ENCODE measurements at regions not wholly inside any gene's neighbourhood (a gene's known extent, or its start where the extent isn't known, plus 50 kb on each side); places are given as distances from the start of the nearest gene placed in this dataset.
"Not testable (repeated sequence)": the region's sequence is repeated elsewhere in the genome, so short reads cannot be mapped to it uniquely, and the experiment has no call there.

- no peak overlapping the region for H3K9ac ChIP-seq (ENCODE audit: low read length)
- no peak overlapping the region for H3K27ac Mint-ChIP-seq
- H3K9me3 ChIP-seq (ENCODE audit: control extremely low read depth in 1 of 3, control insufficient read depth in 2 of 3, insufficient read depth in 1 of 3, low read length in 2 of 3), result peaks cover 0 to 7% (median 0%) of the 10 kb centered on the region in 3 donors
- H3K27me3 Mint-ChIP-seq, result peaks cover 25% of the 10 kb centered on the region
- peaks cover 3% of the 10 kb centered on the region for H3K4me1 Mint-ChIP-seq
- no peaks in the 10 kb centered on the region for H4K20me1 ChIP-seq (ENCODE audit: control insufficient read depth, insufficient read depth, low read length, poor library complexity, severe bottlenecking)
- H3K27ac ChIP-seq (ENCODE audit: low read length in 2 of 2), result no peak overlapping the region
- H3K9me3 Mint-ChIP-seq (ENCODE audit: insufficient read depth), result no peaks in the 10 kb centered on the region
- ATAC-seq (ENCODE audit: low read depth) (no peak), DNase-seq (no peak)
- H3K36me3 ChIP-seq (replicated peaks in 1 of 2; ENCODE audit: control extremely low read depth in 1 of 2, control insufficient read depth in 1 of 2, extremely low read depth in 1 of 2, insufficient read depth in 2 of 2, low read length in 1 of 2), result no peaks in the 10 kb centered on the region
- ChIA-PET POLR2A (no interaction called here), CTCF (no interaction called here)
- H2AFZ ChIP-seq (ENCODE audit: insufficient read depth, low read depth, low read length, poor library complexity, severe bottlenecking), result no peak overlapping the region
- no peak overlapping the region for H3K4me2 ChIP-seq (replicated peaks; ENCODE audit: low read depth, low read length, poor library complexity, severe bottlenecking)
- intact Hi-C loops (cut with micrococcal nuclease), result no loop called here
- 73% methylated on average over 3 of the region's 4 CpGs for WGBS (ENCODE audit: insufficient coverage)
- H3K4me1 ChIP-seq (ENCODE audit: control insufficient read depth in 2 of 2, insufficient read depth in 2 of 2, low read length in 2 of 2), result no peaks in the 10 kb centered on the region
- no peak overlapping the region for H3K4me3 ChIP-seq (ENCODE audit: control extremely low read depth in 1 of 5, extremely low read depth in 1 of 5, insufficient read depth in 1 of 5, low read depth in 2 of 5, low read length in 4 of 5)
- no peaks in the 10 kb centered on the region for H3K79me2 ChIP-seq (ENCODE audit: control insufficient read depth, insufficient read depth, low read length)
- no peak overlapping the region for H3K4me3 Mint-ChIP-seq
- H3K27me3 ChIP-seq (replicated peaks in 1 of 4; ENCODE audit: control extremely low read depth in 1 of 4, control insufficient read depth in 3 of 4, insufficient read depth in 4 of 4, low read length in 3 of 4), result no peaks in the 10 kb centered on the region
- TF ChIP-seq CTCF (IDR thresholded peaks at IDR 0.05) (no peak), EZH2 (IDR thresholded peaks at IDR 0.05; ENCODE audit: borderline replicate concordance, insufficient read depth, low read depth, low read length, poor library complexity, severe bottlenecking) (no peak)
These were observed 78.7 kb downstream of the ACTL7B start for GRCh38 chr9:108776920-108777639.

- Histone ChIP-seq H3K4me2 (replicated peaks; ENCODE audit: low read depth, low read length, poor library complexity, severe bottlenecking) (no peak overlapping the region), H3K4me3 (ENCODE audit: control extremely low read depth in 1 of 5, extremely low read depth in 1 of 5, insufficient read depth in 1 of 5, low read depth in 2 of 5, low read length in 4 of 5) (no peak overlapping the region), H3K27me3 (replicated peaks in 1 of 4; ENCODE audit: control extremely low read depth in 1 of 4, control insufficient read depth in 3 of 4, insufficient read depth in 4 of 4, low read length in 3 of 4) (no peaks in the 10 kb centered on the region), H3K9me3 (ENCODE audit: control extremely low read depth in 1 of 3, control insufficient read depth in 2 of 3, insufficient read depth in 1 of 3, low read length in 2 of 3) (peaks cover 0 to 7% (median 0%) of the 10 kb centered on the region in 3 donors), H3K36me3 (replicated peaks in 1 of 2; ENCODE audit: control extremely low read depth in 1 of 2, control insufficient read depth in 1 of 2, extremely low read depth in 1 of 2, insufficient read depth in 2 of 2, low read length in 1 of 2) (no peaks in the 10 kb centered on the region), H3K4me1 (ENCODE audit: control insufficient read depth in 2 of 2, insufficient read depth in 2 of 2, low read length in 2 of 2) (no peaks in the 10 kb centered on the region), H3K9ac (ENCODE audit: low read length) (no peak overlapping the region), H3K79me2 (ENCODE audit: control insufficient read depth, insufficient read depth, low read length) (no peaks in the 10 kb centered on the region), H3K27ac (ENCODE audit: low read length in 2 of 2) (no peak overlapping the region), H4K20me1 (ENCODE audit: control insufficient read depth, insufficient read depth, low read length, poor library complexity, severe bottlenecking) (no peaks in the 10 kb centered on the region), H2AFZ (ENCODE audit: insufficient read depth, low read depth, low read length, poor library complexity, severe bottlenecking) (no peak overlapping the region)
- TF ChIP-seq CTCF (IDR thresholded peaks at IDR 0.05) (no peak), EZH2 (IDR thresholded peaks at IDR 0.05; ENCODE audit: borderline replicate concordance, insufficient read depth, low read depth, low read length, poor library complexity, severe bottlenecking) (no peak)
- DNase-seq (no peak), ATAC-seq (ENCODE audit: low read depth) (no peak)
- H3K4me3 Mint-ChIP-seq, result no peak overlapping the region
- H3K9me3 Mint-ChIP-seq (ENCODE audit: insufficient read depth), result no peaks in the 10 kb centered on the region
- H3K4me1 Mint-ChIP-seq, result peaks cover 2% of the 10 kb centered on the region
- POLR2A ChIA-PET, result no interaction called here
- intact Hi-C loops (cut with micrococcal nuclease), result no loop called here
- no peak overlapping the region for H3K27ac Mint-ChIP-seq
- CTCF ChIA-PET, result no interaction called here
- H3K27me3 Mint-ChIP-seq, result peaks cover 19% of the 10 kb centered on the region
These were observed 79.9 kb downstream of the ACTL7B start for GRCh38 chr9:108775901-108776306.

GRCh38 chr9:108774088-108774487 lies 81.7 kb downstream of the ACTL7B start:
- H3K4me2 ChIP-seq (replicated peaks; ENCODE audit: low read depth, low read length, poor library complexity, severe bottlenecking); H3K4me1 Mint-ChIP-seq; H3K4me3 ChIP-seq (ENCODE audit: control extremely low read depth in 1 of 5, extremely low read depth in 1 of 5, insufficient read depth in 1 of 5, low read depth in 2 of 5, low read length in 4 of 5); H3K27ac ChIP-seq (ENCODE audit: low read length in 2 of 2); H3K4me3 Mint-ChIP-seq; H3K4me1 ChIP-seq (ENCODE audit: control insufficient read depth in 2 of 2, insufficient read depth in 2 of 2, low read length in 2 of 2); H3K27ac Mint-ChIP-seq; H3K27me3 ChIP-seq (replicated peaks in 1 of 4; ENCODE audit: control extremely low read depth in 1 of 4, control insufficient read depth in 3 of 4, insufficient read depth in 4 of 4, low read length in 3 of 4); H3K9me3 Mint-ChIP-seq (ENCODE audit: insufficient read depth); H3K36me3 ChIP-seq (replicated peaks in 1 of 2; ENCODE audit: control extremely low read depth in 1 of 2, control insufficient read depth in 1 of 2, extremely low read depth in 1 of 2, insufficient read depth in 2 of 2, low read length in 1 of 2); H4K20me1 ChIP-seq (ENCODE audit: control insufficient read depth, insufficient read depth, low read length, poor library complexity, severe bottlenecking); H2AFZ ChIP-seq (ENCODE audit: insufficient read depth, low read depth, low read length, poor library complexity, severe bottlenecking); H3K79me2 ChIP-seq (ENCODE audit: control insufficient read depth, insufficient read depth, low read length); H3K9ac ChIP-seq (ENCODE audit: low read length); ATAC-seq (ENCODE audit: low read depth); DNase-seq; H3K9me3 ChIP-seq (ENCODE audit: control extremely low read depth in 1 of 3, control insufficient read depth in 2 of 3, insufficient read depth in 1 of 3, low read length in 2 of 3); POLR2A ChIA-PET; intact Hi-C loops (cut with micrococcal nuclease); CTCF ChIA-PET: not testable (repeated sequence)
- WGBS (ENCODE audit: insufficient coverage), result 100% methylated on average over 6 of the region's 7 CpGs
- H3K27me3 Mint-ChIP-seq, result peaks cover 14% of the 10 kb centered on the region

All from B cell (primary cell).